ENCODE measurements at regions not wholly inside any gene's neighbourhood (a gene's known extent, or its start where the extent isn't known, plus 50 kb on each side); places are given as distances from the start of the nearest gene placed in this dataset.

DNA sequence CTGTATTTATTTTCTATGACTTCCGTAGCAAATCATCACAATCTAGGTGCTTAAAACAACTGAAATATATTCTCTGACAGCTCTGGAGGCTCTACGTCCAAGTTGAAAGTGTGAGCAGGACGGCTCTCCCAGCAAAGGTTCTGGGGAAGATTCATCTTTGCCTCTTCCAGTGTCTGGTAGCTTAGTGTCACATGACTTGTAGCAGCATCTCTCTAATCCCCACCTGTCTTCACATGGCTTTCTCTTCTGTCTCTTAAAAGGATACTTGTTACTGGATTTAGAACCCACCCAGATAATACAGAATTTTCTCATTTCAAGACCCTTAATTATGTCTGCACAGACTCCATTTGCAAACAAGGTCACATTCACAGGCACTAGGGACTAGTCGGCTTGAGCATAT lies 687.7 kb upstream of the RBFOX1 start:
- TF ChIP-seq CTCF (IDR thresholded peaks at IDR 0.05; ENCODE audit: low read depth, low read length) = no peak
- H3K4me3 ChIP-seq (ENCODE audit: low read depth, low read length) = no peak overlapping the region

- TF ChIP-seq CTCF (IDR thresholded peaks at IDR 0.05; ENCODE audit: low read depth, low read length) = peak; percentile 62
- no peak overlapping the region for H3K4me3 ChIP-seq (ENCODE audit: low read depth, low read length)
Observed at GRCh38 chr16:6643080-6643686, 689.5 kb upstream of the RBFOX1 start.

GRCh38 chr16:6642271-6642670 lies 690.4 kb upstream of the RBFOX1 start:
- no peak for TF ChIP-seq CTCF (IDR thresholded peaks at IDR 0.05; ENCODE audit: low read depth, low read length)
- no peak overlapping the region for H3K4me3 ChIP-seq (ENCODE audit: low read depth, low read length)

DNA sequence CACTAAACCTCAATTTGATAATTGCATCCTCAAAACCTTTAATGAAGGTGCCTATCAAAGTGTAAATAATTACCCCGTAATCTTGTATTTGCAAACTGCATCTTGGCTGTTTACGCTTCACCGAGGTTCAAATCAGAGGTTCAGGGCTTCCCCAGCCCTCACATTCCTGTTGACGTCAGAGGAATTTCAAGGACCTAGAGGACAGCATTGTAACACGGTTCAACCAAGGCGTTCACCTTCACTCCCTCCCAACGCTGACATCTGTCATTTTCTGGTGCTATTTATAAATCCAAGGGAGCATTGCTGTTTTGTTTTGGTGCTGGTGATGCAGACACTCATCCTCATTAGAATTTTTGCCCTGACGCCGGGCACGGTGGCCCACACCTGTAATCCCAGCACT lies 691.6 kb upstream of the RBFOX1 start:
- TF ChIP-seq CTCF (IDR thresholded peaks at IDR 0.05; ENCODE audit: low read depth, low read length) = no peak
- H3K4me3 ChIP-seq (ENCODE audit: low read depth, low read length) = no peak overlapping the region

DNA sequence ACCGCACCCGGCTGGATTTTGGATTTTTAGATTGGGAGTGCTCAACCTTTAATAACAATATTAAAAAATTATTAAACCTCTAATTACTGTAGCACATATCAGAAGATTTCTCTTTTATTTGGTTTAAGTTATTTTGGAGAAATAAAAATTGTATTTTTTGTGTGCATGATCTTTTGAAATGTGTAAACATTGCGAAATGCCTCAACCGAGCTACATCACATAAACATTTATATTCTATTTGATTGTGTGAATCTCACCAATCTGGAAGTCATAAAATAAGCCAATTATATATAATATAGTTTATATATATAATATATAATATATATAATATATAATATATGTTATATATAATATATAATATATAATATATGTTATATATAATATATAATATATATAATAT lies 696.2 kb upstream of the RBFOX1 start:
- H3K4me3 ChIP-seq (ENCODE audit: low read depth, low read length) = no peak overlapping the region
- TF ChIP-seq CTCF (IDR thresholded peaks at IDR 0.05; ENCODE audit: low read depth, low read length) = no peak

GRCh38 chr16:6634151-6634550 lies 698.5 kb upstream of the RBFOX1 start:
- no peak for TF ChIP-seq CTCF (IDR thresholded peaks at IDR 0.05; ENCODE audit: low read depth, low read length)

DNA sequence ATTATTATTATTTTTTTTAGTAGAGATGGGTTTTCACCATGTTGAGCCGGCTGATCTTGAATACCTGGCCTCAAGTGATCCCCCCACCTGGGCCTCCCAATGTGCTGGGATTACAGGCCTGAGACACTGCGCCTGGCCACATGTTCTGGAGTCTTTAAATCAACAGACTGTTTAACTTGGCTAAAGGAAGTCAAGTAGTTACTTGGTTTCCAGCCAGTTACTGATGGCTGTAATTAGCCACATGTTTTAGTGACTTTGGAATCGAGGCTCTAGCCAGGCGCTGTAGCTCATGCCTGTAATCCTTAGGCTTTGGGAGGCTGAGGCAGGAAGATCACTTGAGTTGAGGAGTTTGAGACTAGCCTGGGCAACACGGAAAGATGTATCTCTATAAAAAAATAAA lies 699.2 kb upstream of the RBFOX1 start:
- no peak overlapping the region for H3K4me3 ChIP-seq (ENCODE audit: low read depth, low read length)
- TF ChIP-seq CTCF (IDR thresholded peaks at IDR 0.05; ENCODE audit: low read depth, low read length) = no peak

More at GRCh38 chr16:6634151-6634550, 698.5 kb upstream of the RBFOX1 start:
- H3K4me3 ChIP-seq (ENCODE audit: low read depth, low read length) = no peak overlapping the region

Measured in WI38 (cell line).